ENCODE measurements at regions not wholly inside any gene's neighbourhood (a gene's known extent, or its start where the extent isn't known, plus 50 kb on each side); places are given as distances from the start of the nearest gene placed in this dataset.

GRCh38 chr19:29328586-29328985 is 115.6 kb upstream of the UQCRFS1 start:
- TF ChIP-seq, protein P1, sequence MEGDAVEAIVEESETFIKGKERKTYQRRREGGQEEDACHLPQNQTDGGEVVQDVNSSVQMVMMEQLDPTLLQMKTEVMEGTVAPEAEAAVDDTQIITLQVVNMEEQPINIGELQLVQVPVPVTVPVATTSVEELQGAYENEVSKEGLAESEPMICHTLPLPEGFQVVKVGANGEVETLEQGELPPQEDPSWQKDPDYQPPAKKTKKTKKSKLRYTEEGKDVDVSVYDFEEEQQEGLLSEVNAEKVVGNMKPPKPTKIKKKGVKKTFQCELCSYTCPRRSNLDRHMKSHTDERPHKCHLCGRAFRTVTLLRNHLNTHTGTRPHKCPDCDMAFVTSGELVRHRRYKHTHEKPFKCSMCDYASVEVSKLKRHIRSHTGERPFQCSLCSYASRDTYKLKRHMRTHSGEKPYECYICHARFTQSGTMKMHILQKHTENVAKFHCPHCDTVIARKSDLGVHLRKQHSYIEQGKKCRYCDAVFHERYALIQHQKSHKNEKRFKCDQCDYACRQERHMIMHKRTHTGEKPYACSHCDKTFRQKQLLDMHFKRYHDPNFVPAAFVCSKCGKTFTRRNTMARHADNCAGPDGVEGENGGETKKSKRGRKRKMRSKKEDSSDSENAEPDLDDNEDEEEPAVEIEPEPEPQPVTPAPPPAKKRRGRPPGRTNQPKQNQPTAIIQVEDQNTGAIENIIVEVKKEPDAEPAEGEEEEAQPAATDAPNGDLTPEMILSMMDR (IDR thresholded peaks at IDR 0.05), result no peak
- TF ChIP-seq POLR2AphosphoS5 (IDR thresholded peaks at IDR 0.05; ENCODE audit: insufficient read depth in 1 of 2, low read depth in 1 of 2), result no peak
